HEK293 (cell line): ENCODE measurements at regions not wholly inside any gene's neighbourhood (a gene's known extent, or its start where the extent isn't known, plus 50 kb on each side); places are given as distances from the start of the nearest gene placed in this dataset.

Experiments used
- CTCF ChIA-PET: fragments of 350-600 bp; formaldehyde crosslinking; extraction: SDS; loops from one replicate; lab custom pipeline; 2021; ENCODE audit warnings: antibody characterized with exemption; lab: Yijun Ruan, JAX
- POLR2A ChIA-PET: fragments of 300-600 bp; formaldehyde crosslinking; extraction: SDS; loops from one replicate; lab custom pipeline; 2020; ENCODE audit warnings: antibody characterized with exemption, inconsistent platforms; lab: Yijun Ruan, JAX
- H3K27ac ChIP-seq: fragments of 200-500 bp; sonication (Bioruptor generic); 2 replicates; pipeline ENCODE4 v1.5.1; 2014; ENCODE audit warnings: low read depth, low read length, control low read depth, inconsistent platforms; ENCODE audit errors: extremely low read depth
- H3K36me3 ChIP-seq, 2 experiments: fragments of 200-500 bp in 1 of 2; sonication (Bioruptor generic) in 1 of 2; 1 replicate in 1 of 2; 2 replicates in 1 of 2; pipeline ENCODE4 v1.5.1; 2014 to 2017; ENCODE audit warnings: inconsistent platforms in 2 of 2, low read length in 2 of 2; ENCODE audit not compliant: control insufficient read depth in 2 of 2, insufficient read depth in 1 of 2
- H3K4me1 ChIP-seq: fragments of 200-500 bp; sonication (Bioruptor generic); 2 replicates; pipeline ENCODE4 v1.5.1; 2014; ENCODE audit warnings: mild to moderate bottlenecking, low read length, inconsistent platforms; ENCODE audit not compliant: control insufficient read depth, insufficient read depth
- H3K4me3 ChIP-seq: 2 replicates; pipeline ENCODE4 v1.5.1; 2011; ENCODE audit warnings: low read depth, mild to moderate bottlenecking, control low read depth, low read length, moderate library complexity
- H3K9me3 ChIP-seq: fragments of 200-500 bp; sonication (Bioruptor generic); 2 replicates; pipeline ENCODE4 v1.5.1; 2014; ENCODE audit warnings: low read depth, low read length, inconsistent platforms; ENCODE audit not compliant: control insufficient read depth, insufficient read depth
- BCL11B ChIP-seq: fragments of 450-650 bp; formaldehyde crosslinking; IDR thresholded peaks from 2 replicates; pipeline ENCODE4 v1.5.1; 2016; ENCODE audit warnings: low read depth, missing biosample characterization, missing genetic modification characterization
- MZF1 ChIP-seq: fragments of 450-650 bp; formaldehyde crosslinking; IDR thresholded peaks from 2 replicates; pipeline ENCODE4 v1.5.1; 2017; ENCODE audit warnings: missing biosample characterization, missing genetic modification characterization, borderline replicate concordance
- OVOL3 ChIP-seq: fragments of 450-650 bp; formaldehyde crosslinking; IDR thresholded peaks from 2 replicates; pipeline ENCODE4 v1.5.1; 2016; ENCODE audit warnings: missing biosample characterization, missing genetic modification characterization
- RBAK ChIP-seq: fragments of 450-650 bp; formaldehyde crosslinking; IDR thresholded peaks from 2 replicates; pipeline ENCODE4 v1.5.1; 2016; ENCODE audit warnings: missing biosample characterization, missing genetic modification characterization
- SP7 ChIP-seq: fragments of 450-650 bp; formaldehyde crosslinking; IDR thresholded peaks from 2 replicates; pipeline ENCODE4 v1.5.1; 2016; ENCODE audit warnings: missing biosample characterization, missing genetic modification characterization
- ZNF112 ChIP-seq: fragments of 450-650 bp; formaldehyde crosslinking; IDR thresholded peaks from 2 replicates; pipeline ENCODE4 v1.5.0; 2017; ENCODE audit warnings: missing biosample characterization, missing genetic modification characterization
- ZNF19 ChIP-seq: fragments of 450-650 bp; formaldehyde crosslinking; IDR thresholded peaks from 2 replicates; pipeline ENCODE4; 2016; ENCODE audit warnings: missing biosample characterization, missing genetic modification characterization, low read depth
- ZNF391 ChIP-seq: fragments of 450-650 bp; formaldehyde crosslinking; IDR thresholded peaks from 2 replicates; pipeline ENCODE4 v1.5.1; 2016; ENCODE audit warnings: low read depth, missing biosample characterization, missing genetic modification characterization, borderline replicate concordance
- ZNF416 ChIP-seq: fragments of 450-650 bp; formaldehyde crosslinking; IDR thresholded peaks from 2 replicates; pipeline ENCODE4 v1.5.1; 2016; ENCODE audit warnings: missing biosample characterization, missing genetic modification characterization
- ZNF670 ChIP-seq: fragments of 450-650 bp; formaldehyde crosslinking; IDR thresholded peaks from 2 replicates; pipeline ENCODE4 v1.5.1; 2016; ENCODE audit warnings: missing biosample characterization, missing genetic modification characterization, low read depth
- ZNF785 ChIP-seq: fragments of 450-650 bp; formaldehyde crosslinking; IDR thresholded peaks from 2 replicates; pipeline ENCODE4 v1.5.1; 2016; ENCODE audit warnings: missing biosample characterization, missing genetic modification characterization
- ZNF791 ChIP-seq: fragments of 450-650 bp; formaldehyde crosslinking; IDR thresholded peaks from 2 replicates; pipeline ENCODE4 v1.5.1; 2016; ENCODE audit warnings: missing biosample characterization, missing genetic modification characterization
- ZNF792 ChIP-seq: fragments of 450-650 bp; formaldehyde crosslinking; IDR thresholded peaks from 2 replicates; pipeline ENCODE4 v1.5.1; 2016; ENCODE audit warnings: missing biosample characterization, missing genetic modification characterization
- TF ChIP-seq, protein P1 (sequence below): fragments of 450-650 bp; formaldehyde crosslinking; IDR thresholded peaks from 2 replicates; pipeline ENCODE4 v1.5.1; 2016; ENCODE audit warnings: missing biosample characterization, missing genetic modification characterization
- TF ChIP-seq, protein P2 (sequence below): fragments of 450-650 bp; formaldehyde crosslinking; IDR thresholded peaks from 2 replicates; pipeline ENCODE4 v1.5.1; 2017; ENCODE audit warnings: missing biosample characterization, mild to moderate bottlenecking, missing genetic modification characterization, moderate library complexity
- TF ChIP-seq, protein P3 (sequence below): fragments of 450-650 bp; formaldehyde crosslinking; conservative IDR thresholded peaks from 2 replicates; pipeline ENCODE4 v1.5.1; 2016; ENCODE audit warnings: low read depth, missing biosample characterization, missing genetic modification characterization
- TF ChIP-seq, protein P4 (sequence below): fragments of 450-650 bp; formaldehyde crosslinking; IDR thresholded peaks from 2 replicates; pipeline ENCODE4 v1.5.1; 2017; ENCODE audit warnings: missing biosample characterization, missing genetic modification characterization

DNA sequence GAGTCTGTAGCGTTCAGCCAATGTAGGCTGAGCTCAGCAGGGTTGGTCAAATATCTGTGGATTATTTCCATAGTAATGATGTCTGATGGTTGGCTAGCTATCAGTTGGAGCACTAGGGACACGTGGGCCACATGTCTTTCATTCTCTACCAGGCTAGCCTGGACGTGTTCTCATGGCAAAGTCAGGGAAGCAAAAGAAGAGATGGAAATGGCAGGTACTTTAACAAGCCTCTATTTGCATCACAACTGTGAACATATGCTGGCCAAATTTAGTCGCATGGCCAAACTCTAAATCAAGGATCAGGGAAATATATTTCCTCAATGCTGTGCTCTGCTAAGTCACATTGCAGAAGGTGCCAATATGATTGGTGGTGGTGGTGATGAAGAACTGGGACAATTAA, 371.6 kb upstream of the CHST9 start:
- TF ChIP-seq ZNF670 (tag by site-specific recombination) (no peak), RBAK (tag by site-specific recombination) (no peak), MZF1 (tag by site-specific recombination) (no peak), ZNF792 (no peak), ZNF112 (tag by site-specific recombination) (no peak), ZNF785 (tag by site-specific recombination) (no peak), BCL11B (tag by site-specific recombination) (no peak), ZNF791 (tag by site-specific recombination) (no peak), OVOL3 (tag by site-specific recombination) (no peak), ZNF416 (no peak), ZNF19 (no peak), SP7 (tag by site-specific recombination) (no peak), ZNF391 (tag by site-specific recombination) (no peak)
- TF ChIP-seq, protein P1, sequence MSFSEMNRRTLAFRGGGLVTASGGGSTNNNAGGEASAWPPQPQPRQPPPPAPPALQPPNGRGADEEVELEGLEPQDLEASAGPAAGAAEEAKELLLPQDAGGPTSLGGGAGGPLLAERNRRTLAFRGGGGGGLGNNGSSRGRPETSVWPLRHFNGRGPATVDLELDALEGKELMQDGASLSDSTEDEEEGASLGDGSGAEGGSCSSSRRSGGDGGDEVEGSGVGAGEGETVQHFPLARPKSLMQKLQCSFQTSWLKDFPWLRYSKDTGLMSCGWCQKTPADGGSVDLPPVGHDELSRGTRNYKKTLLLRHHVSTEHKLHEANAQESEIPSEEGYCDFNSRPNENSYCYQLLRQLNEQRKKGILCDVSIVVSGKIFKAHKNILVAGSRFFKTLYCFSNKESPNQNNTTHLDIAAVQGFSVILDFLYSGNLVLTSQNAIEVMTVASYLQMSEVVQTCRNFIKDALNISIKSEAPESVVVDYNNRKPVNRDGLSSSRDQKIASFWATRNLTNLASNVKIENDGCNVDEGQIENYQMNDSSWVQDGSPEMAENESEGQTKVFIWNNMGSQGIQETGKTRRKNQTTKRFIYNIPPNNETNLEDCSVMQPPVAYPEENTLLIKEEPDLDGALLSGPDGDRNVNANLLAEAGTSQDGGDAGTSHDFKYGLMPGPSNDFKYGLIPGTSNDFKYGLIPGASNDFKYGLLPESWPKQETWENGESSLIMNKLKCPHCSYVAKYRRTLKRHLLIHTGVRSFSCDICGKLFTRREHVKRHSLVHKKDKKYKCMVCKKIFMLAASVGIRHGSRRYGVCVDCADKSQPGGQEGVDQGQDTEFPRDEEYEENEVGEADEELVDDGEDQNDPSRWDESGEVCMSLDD (tag by site-specific recombination), result no peak
- TF ChIP-seq, protein P2, sequence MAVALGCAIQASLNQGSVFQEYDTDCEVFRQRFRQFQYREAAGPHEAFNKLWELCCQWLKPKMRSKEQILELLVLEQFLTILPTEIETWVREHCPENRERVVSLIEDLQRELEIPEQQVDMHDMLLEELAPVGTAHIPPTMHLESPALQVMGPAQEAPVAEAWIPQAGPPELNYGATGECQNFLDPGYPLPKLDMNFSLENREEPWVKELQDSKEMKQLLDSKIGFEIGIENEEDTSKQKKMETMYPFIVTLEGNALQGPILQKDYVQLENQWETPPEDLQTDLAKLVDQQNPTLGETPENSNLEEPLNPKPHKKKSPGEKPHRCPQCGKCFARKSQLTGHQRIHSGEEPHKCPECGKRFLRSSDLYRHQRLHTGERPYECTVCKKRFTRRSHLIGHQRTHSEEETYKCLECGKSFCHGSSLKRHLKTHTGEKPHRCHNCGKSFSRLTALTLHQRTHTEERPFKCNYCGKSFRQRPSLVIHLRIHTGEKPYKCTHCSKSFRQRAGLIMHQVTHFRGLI (tag by site-specific recombination), result no peak
- TF ChIP-seq, protein P3, sequence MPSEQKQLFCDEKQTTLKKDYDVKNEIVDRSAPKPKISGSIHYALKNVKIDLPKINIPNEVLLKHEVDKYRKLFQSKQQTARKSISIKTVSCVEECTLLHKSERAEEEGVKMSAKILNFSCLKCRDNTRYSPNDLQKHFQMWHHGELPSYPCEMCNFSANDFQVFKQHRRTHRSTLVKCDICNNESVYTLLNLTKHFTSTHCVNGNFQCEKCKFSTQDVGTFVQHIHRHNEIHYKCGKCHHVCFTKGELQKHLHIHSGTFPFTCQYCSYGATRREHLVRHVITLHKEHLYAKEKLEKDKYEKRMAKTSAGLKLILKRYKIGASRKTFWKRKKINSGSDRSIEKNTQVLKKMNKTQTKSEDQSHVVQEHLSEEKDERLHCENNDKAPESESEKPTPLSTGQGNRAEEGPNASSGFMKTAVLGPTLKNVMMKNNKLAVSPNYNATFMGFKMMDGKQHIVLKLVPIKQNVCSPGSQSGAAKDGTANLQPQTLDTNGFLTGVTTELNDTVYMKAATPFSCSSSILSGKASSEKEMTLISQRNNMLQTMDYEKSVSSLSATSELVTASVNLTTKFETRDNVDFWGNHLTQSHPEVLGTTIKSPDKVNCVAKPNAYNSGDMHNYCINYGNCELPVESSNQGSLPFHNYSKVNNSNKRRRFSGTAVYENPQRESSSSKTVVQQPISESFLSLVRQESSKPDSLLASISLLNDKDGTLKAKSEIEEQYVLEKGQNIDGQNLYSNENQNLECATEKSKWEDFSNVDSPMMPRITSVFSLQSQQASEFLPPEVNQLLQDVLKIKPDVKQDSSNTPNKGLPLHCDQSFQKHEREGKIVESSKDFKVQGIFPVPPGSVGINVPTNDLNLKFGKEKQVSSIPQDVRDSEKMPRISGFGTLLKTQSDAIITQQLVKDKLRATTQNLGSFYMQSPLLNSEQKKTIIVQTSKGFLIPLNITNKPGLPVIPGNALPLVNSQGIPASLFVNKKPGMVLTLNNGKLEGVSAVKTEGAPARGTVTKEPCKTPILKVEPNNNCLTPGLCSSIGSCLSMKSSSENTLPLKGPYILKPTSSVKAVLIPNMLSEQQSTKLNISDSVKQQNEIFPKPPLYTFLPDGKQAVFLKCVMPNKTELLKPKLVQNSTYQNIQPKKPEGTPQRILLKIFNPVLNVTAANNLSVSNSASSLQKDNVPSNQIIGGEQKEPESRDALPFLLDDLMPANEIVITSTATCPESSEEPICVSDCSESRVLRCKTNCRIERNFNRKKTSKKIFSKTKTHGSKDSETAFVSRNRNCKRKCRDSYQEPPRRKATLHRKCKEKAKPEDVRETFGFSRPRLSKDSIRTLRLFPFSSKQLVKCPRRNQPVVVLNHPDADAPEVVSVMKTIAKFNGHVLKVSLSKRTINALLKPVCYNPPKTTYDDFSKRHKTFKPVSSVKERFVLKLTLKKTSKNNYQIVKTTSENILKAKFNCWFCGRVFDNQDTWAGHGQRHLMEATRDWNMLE (tag by site-specific recombination), result no peak
- TF ChIP-seq, protein P4, sequence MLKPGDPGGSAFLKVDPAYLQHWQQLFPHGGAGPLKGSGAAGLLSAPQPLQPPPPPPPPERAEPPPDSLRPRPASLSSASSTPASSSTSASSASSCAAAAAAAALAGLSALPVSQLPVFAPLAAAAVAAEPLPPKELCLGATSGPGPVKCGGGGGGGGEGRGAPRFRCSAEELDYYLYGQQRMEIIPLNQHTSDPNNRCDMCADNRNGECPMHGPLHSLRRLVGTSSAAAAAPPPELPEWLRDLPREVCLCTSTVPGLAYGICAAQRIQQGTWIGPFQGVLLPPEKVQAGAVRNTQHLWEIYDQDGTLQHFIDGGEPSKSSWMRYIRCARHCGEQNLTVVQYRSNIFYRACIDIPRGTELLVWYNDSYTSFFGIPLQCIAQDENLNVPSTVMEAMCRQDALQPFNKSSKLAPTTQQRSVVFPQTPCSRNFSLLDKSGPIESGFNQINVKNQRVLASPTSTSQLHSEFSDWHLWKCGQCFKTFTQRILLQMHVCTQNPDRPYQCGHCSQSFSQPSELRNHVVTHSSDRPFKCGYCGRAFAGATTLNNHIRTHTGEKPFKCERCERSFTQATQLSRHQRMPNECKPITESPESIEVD, result no peak
- Histone ChIP-seq H3K36me3 (no peaks in the 10 kb centered on the region), H3K9me3 (no peaks in the 10 kb centered on the region; the same call in 1 of the 2 replicates), H3K4me3 (no peak overlapping the region), H3K4me1 (no peaks in the 10 kb centered on the region), H3K27ac (no peak overlapping the region)
- POLR2A ChIA-PET, result no interaction called here
- CTCF ChIA-PET, result interaction anchor here (0.6 kb wide), 1 partner anchor 108 kb away, joined by 3 read pairs; no protein-coding TSS in a partner anchor
